Rectal smooth muscle tissue (tissue), 1 donor: ENCODE measurements at regions not wholly inside any gene's neighbourhood (a gene's known extent, or its start where the extent isn't known, plus 50 kb on each side); places are given as distances from the start of the nearest gene placed in this dataset.

Experiments
- H3K27ac ChIP-seq: one replicate; pipeline ENCODE4 v1.7.0; 2013; ENCODE audit warnings: low read depth, low read length, inconsistent platforms
- H3K27me3 ChIP-seq: one replicate; pipeline ENCODE4 v1.7.0; 2013; ENCODE audit warnings: low read length; ENCODE audit not compliant: control insufficient read depth, insufficient read depth
- H3K36me3 ChIP-seq: one replicate; pipeline ENCODE4 v1.7.0; 2013; ENCODE audit warnings: low read length; ENCODE audit not compliant: control insufficient read depth, insufficient read depth
- H3K4me1 ChIP-seq: one replicate; pipeline ENCODE4 v1.7.0; 2013; ENCODE audit warnings: low read length; ENCODE audit not compliant: control insufficient read depth, insufficient read depth
- H3K4me3 ChIP-seq: one replicate; pipeline ENCODE4 v1.7.0; 2013; ENCODE audit warnings: low read length
- H3K9ac ChIP-seq: one replicate; pipeline ENCODE4 v1.7.0; 2013; ENCODE audit warnings: low read length

GRCh38 chrX:40331762-40332161, 234.0 kb upstream of the BCOR start:
- Histone ChIP-seq H3K4me3 (no peak overlapping the region), H3K9ac (no peak overlapping the region), H3K4me1 (no peaks in the 10 kb centered on the region), H3K27ac (no peak overlapping the region), H3K27me3 (no peaks in the 10 kb centered on the region), H3K36me3 (no peaks in the 10 kb centered on the region)

GRCh38 chrX:40331353-40331752, 233.6 kb upstream of the BCOR start:
- Histone ChIP-seq H3K4me3 (no peak overlapping the region), H3K27me3 (no peaks in the 10 kb centered on the region), H3K4me1 (no peaks in the 10 kb centered on the region), H3K36me3 (no peaks in the 10 kb centered on the region), H3K9ac (no peak overlapping the region), H3K27ac (no peak overlapping the region)

GRCh38 chrX:40329616-40330015, 231.9 kb upstream of the BCOR start:
- Histone ChIP-seq H3K36me3 (no peaks in the 10 kb centered on the region), H3K27me3 (no peaks in the 10 kb centered on the region), H3K4me3 (no peak overlapping the region), H3K4me1 (no peaks in the 10 kb centered on the region), H3K27ac (no peak overlapping the region), H3K9ac (no peak overlapping the region)

- H3K27ac ChIP-seq = no peak overlapping the region
- no peaks in the 10 kb centered on the region for H3K27me3 ChIP-seq
- no peak overlapping the region for H3K9ac ChIP-seq
- no peak overlapping the region for H3K4me3 ChIP-seq
- H3K36me3 ChIP-seq = no peaks in the 10 kb centered on the region
- no peaks in the 10 kb centered on the region for H3K4me1 ChIP-seq
These were observed 229.3 kb upstream of the BCOR start for GRCh38 chrX:40327085-40327484.

- no peak overlapping the region for H3K4me3 ChIP-seq
- H3K4me1 ChIP-seq = no peaks in the 10 kb centered on the region
- H3K36me3 ChIP-seq = no peaks in the 10 kb centered on the region
- no peak overlapping the region for H3K9ac ChIP-seq
- H3K27ac ChIP-seq = no peak overlapping the region
- H3K27me3 ChIP-seq = no peaks in the 10 kb centered on the region
These were observed 228.6 kb upstream of the BCOR start for GRCh38 chrX:40326186-40326965.

- no peaks in the 10 kb centered on the region for H3K36me3 ChIP-seq
- no peak overlapping the region for H3K9ac ChIP-seq
- no peaks in the 10 kb centered on the region for H3K27me3 ChIP-seq
- no peaks in the 10 kb centered on the region for H3K4me1 ChIP-seq
- H3K27ac ChIP-seq = no peak overlapping the region
- H3K4me3 ChIP-seq = no peak overlapping the region
These were observed 227.4 kb upstream of the BCOR start for GRCh38 chrX:40325161-40325560.

GRCh38 chrX:40323977-40324376, 226.2 kb upstream of the BCOR start:
- no peak overlapping the region for H3K4me3 ChIP-seq
- no peak overlapping the region for H3K9ac ChIP-seq
- no peaks in the 10 kb centered on the region for H3K4me1 ChIP-seq
- H3K27ac ChIP-seq = no peak overlapping the region
- H3K36me3 ChIP-seq = no peaks in the 10 kb centered on the region
- no peaks in the 10 kb centered on the region for H3K27me3 ChIP-seq

- Histone ChIP-seq H3K4me3 (no peak overlapping the region), H3K27ac (no peak overlapping the region), H3K27me3 (no peaks in the 10 kb centered on the region), H3K4me1 (no peaks in the 10 kb centered on the region), H3K9ac (no peak overlapping the region), H3K36me3 (no peaks in the 10 kb centered on the region)
These were observed 223.1 kb upstream of the BCOR start for GRCh38 chrX:40320819-40321218.

GRCh38 chrX:40318801-40319200, 221.0 kb upstream of the BCOR start:
- Histone ChIP-seq H3K27ac (no peak overlapping the region), H3K4me3 (no peak overlapping the region), H3K27me3 (no peaks in the 10 kb centered on the region), H3K4me1 (no peaks in the 10 kb centered on the region), H3K36me3 (no peaks in the 10 kb centered on the region), H3K9ac (no peak overlapping the region)

GRCh38 chrX:40318076-40318475, 220.3 kb upstream of the BCOR start:
- Histone ChIP-seq H3K27ac (no peak overlapping the region), H3K36me3 (no peaks in the 10 kb centered on the region), H3K9ac (no peak overlapping the region), H3K4me1 (no peaks in the 10 kb centered on the region), H3K27me3 (no peaks in the 10 kb centered on the region), H3K4me3 (no peak overlapping the region)

- Histone ChIP-seq H3K36me3 (no peaks in the 10 kb centered on the region), H3K4me1 (no peaks in the 10 kb centered on the region), H3K9ac (no peak overlapping the region), H3K27ac (no peak overlapping the region), H3K27me3 (no peaks in the 10 kb centered on the region), H3K4me3 (no peak overlapping the region)
These were observed 218.7 kb upstream of the BCOR start for GRCh38 chrX:40316502-40316901.

GRCh38 chrX:40314070-40314469, 216.3 kb upstream of the BCOR start:
- Histone ChIP-seq H3K36me3 (no peaks in the 10 kb centered on the region), H3K27me3 (no peaks in the 10 kb centered on the region), H3K27ac (no peak overlapping the region), H3K4me3 (no peak overlapping the region), H3K4me1 (no peaks in the 10 kb centered on the region), H3K9ac (no peak overlapping the region)

GRCh38 chrX:40313269-40313668, 215.5 kb upstream of the BCOR start:
- H3K27me3 ChIP-seq = no peaks in the 10 kb centered on the region
- H3K4me3 ChIP-seq = no peak overlapping the region
- H3K4me1 ChIP-seq = no peaks in the 10 kb centered on the region
- no peak overlapping the region for H3K27ac ChIP-seq
- no peak overlapping the region for H3K9ac ChIP-seq
- no peaks in the 10 kb centered on the region for H3K36me3 ChIP-seq
